WTC11 (cell line): ENCODE measurements at regions not wholly inside any gene's neighbourhood (a gene's known extent, or its start where the extent isn't known, plus 50 kb on each side); places are given as distances from the start of the nearest gene placed in this dataset.

Experiments
- ATAC-seq: fragments of 200-7000 bp; cut with Tn5 transposase; 2 replicates; pipeline ENCODE4 v1.10.0; 2021; ENCODE audit warnings: mild to moderate bottlenecking, moderate library complexity
- CTCF ChIA-PET: fragments of 300-600 bp; sonication (Branson Sonifier 250); formaldehyde crosslinking; loops from one replicate; lab custom pipeline; 2021; ENCODE audit warnings: antibody characterized with exemption; lab: Charles Lee
- POLR2A ChIA-PET: fragments of 350-600 bp; sonication (Branson Sonifier 250); formaldehyde crosslinking; loops from one replicate; lab custom pipeline; 2021; ENCODE audit warnings: antibody characterized with exemption; lab: Charles Lee
- DNase-seq: peaks from one replicate; pipeline ENCODE4 v3.0.0; 2021; ENCODE audit warnings: low spot score
- H3K27ac Mint-ChIP-seq: 2 replicates; pipeline ENCODE4 v1.8.0; 2021; ENCODE audit warnings: mixed read lengths
- H3K27me3 Mint-ChIP-seq: 2 replicates; pipeline ENCODE4 v1.8.0; 2021; ENCODE audit warnings: low read depth, mild to moderate bottlenecking, moderate library complexity, mixed read lengths
- H3K36me3 Mint-ChIP-seq: 2 replicates; pipeline ENCODE4 v1.8.0; 2021; ENCODE audit warnings: mixed read lengths
- H3K4me1 Mint-ChIP-seq: 2 replicates; pipeline ENCODE4 v1.8.0; 2022; ENCODE audit warnings: mixed read lengths
- H3K4me3 Mint-ChIP-seq: 2 replicates; pipeline ENCODE4 v1.8.0; 2021; ENCODE audit warnings: mild to moderate bottlenecking, moderate library complexity, mixed read lengths
- H3K9me3 Mint-ChIP-seq: 2 replicates; pipeline ENCODE4 v1.8.0; 2021; ENCODE audit warnings: mixed read lengths
- ETV6 ChIP-seq: sonication (generic); formaldehyde crosslinking; IDR thresholded peaks from 2 replicates; pipeline ENCODE4 v1.8.1; 2022; ENCODE audit warnings: mild to moderate bottlenecking, missing genetic modification reagents
- FOXP1 ChIP-seq: sonication (generic); formaldehyde crosslinking; IDR thresholded peaks from 2 replicates; pipeline ENCODE4 v1.8.0; 2022; ENCODE audit warnings: missing genetic modification reagents, mild to moderate bottlenecking, moderate library complexity, borderline replicate concordance
- GTF2I ChIP-seq: fragments of 250-450 bp; sonication (Bioruptor Pico); conservative IDR thresholded peaks from 2 replicates; pipeline ENCODE4 v1.4.0; 2021; ENCODE audit warnings: mild to moderate bottlenecking
- IRF2 ChIP-seq: sonication (generic); formaldehyde crosslinking; IDR thresholded peaks from 2 replicates; pipeline ENCODE4 v1.8.0; 2022; ENCODE audit warnings: low read depth, missing genetic modification reagents, borderline replicate concordance
- MYBL2 ChIP-seq: sonication (generic); formaldehyde crosslinking; IDR thresholded peaks from 2 replicates; pipeline ENCODE4 v1.8.1; 2023; ENCODE audit warnings: mild to moderate bottlenecking, moderate library complexity, missing genetic modification reagents
- NFE2L1 ChIP-seq: sonication (generic); formaldehyde crosslinking; IDR thresholded peaks from 2 replicates; pipeline ENCODE4 v1.8.1; 2023; ENCODE audit warnings: missing genetic modification reagents
- NR1H2 ChIP-seq: sonication (generic); formaldehyde crosslinking; IDR thresholded peaks from 2 replicates; pipeline ENCODE4 v1.9.0; 2021; ENCODE audit warnings: mild to moderate bottlenecking, moderate library complexity, missing genetic modification reagents
- NR2C2 ChIP-seq: sonication (generic); formaldehyde crosslinking; IDR thresholded peaks from 2 replicates; pipeline ENCODE4 v1.8.0; 2022; ENCODE audit warnings: mild to moderate bottlenecking, missing genetic modification reagents
- SP1 ChIP-seq: sonication (generic); formaldehyde crosslinking; conservative IDR thresholded peaks from 2 replicates; pipeline ENCODE4 v1.8.1; 2022; ENCODE audit warnings: missing genetic modification reagents
- TEAD1 ChIP-seq: sonication (generic); formaldehyde crosslinking; IDR thresholded peaks from 2 replicates; pipeline ENCODE4 v1.8.0; 2022; ENCODE audit warnings: mild to moderate bottlenecking, missing genetic modification reagents
- ZNF138 ChIP-seq: sonication (generic); formaldehyde crosslinking; conservative IDR thresholded peaks from 2 replicates; pipeline ENCODE4 v1.8.1; 2022; ENCODE audit warnings: mild to moderate bottlenecking, moderate library complexity, missing genetic modification reagents
- ZNF232 ChIP-seq: sonication (generic); formaldehyde crosslinking; IDR thresholded peaks from 2 replicates; pipeline ENCODE4 v1.8.0; 2022; ENCODE audit warnings: mild to moderate bottlenecking, missing genetic modification reagents
- ZNF671 ChIP-seq: fragments of 250-450 bp; sonication (Bioruptor Pico); IDR thresholded peaks from 2 replicates; pipeline ENCODE4 v1.8.0; 2021; ENCODE audit warnings: mild to moderate bottlenecking
- TF ChIP-seq, protein P1 (sequence below): fragments of 250-450 bp; sonication (Bioruptor Pico); IDR thresholded peaks from 2 replicates; pipeline ENCODE4 v1.8.0; 2021; ENCODE audit warnings: mild to moderate bottlenecking
- TF ChIP-seq, protein P2 (sequence below): fragments of 250-450 bp; sonication (Bioruptor Pico); IDR thresholded peaks from 2 replicates; pipeline ENCODE4 v2.1.2; 2022; ENCODE audit warnings: mild to moderate bottlenecking, moderate library complexity
- TF ChIP-seq, protein P3 (sequence below): sonication (generic); formaldehyde crosslinking; IDR thresholded peaks from 2 replicates; pipeline ENCODE4 v1.8.1; 2023; ENCODE audit warnings: mild to moderate bottlenecking, moderate library complexity, missing genetic modification reagents
- TF ChIP-seq, protein P4 (sequence below): sonication (generic); formaldehyde crosslinking; conservative IDR thresholded peaks from 2 replicates; pipeline ENCODE4 v1.8.1; 2022; ENCODE audit warnings: mild to moderate bottlenecking, missing genetic modification reagents
- TF ChIP-seq, protein P5 (sequence below): sonication (generic); formaldehyde crosslinking; IDR thresholded peaks from 2 replicates; pipeline ENCODE4 v1.8.1; 2022; ENCODE audit warnings: missing genetic modification reagents, borderline replicate concordance
- TF ChIP-seq, protein P6 (sequence below): fragments of 250-450 bp; sonication (Bioruptor Pico); IDR thresholded peaks from 2 replicates; pipeline ENCODE4 v1.9.0; 2021; ENCODE audit warnings: moderate library complexity, mild to moderate bottlenecking, inconsistent platforms, borderline replicate concordance
- TF ChIP-seq, protein P7 (sequence below): sonication (generic); formaldehyde crosslinking; IDR thresholded peaks from 2 replicates; pipeline ENCODE4 v1.8.1; 2023; ENCODE audit warnings: mild to moderate bottlenecking, missing genetic modification reagents, borderline replicate concordance

DNA sequence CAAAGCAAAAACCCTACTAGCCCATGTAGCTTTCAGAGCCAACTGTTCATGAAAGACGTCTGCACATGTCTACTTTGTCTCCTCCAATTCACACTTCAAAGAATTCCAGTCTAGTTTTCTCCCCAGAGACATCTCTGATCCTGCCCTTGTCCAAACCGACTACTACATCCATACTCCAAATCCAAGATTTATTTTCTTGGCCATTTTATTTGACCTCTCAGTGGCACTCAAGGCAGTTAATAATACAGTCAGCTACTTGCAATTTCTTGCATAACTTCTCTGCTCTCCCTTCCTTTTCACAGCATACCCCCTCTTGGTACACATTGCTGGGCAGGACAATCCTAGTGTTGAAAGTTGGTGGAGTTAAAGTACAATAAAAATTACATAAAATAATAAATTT is 170.9 kb upstream of the INHBA start:
- H3K36me3 Mint-ChIP-seq, result no peaks in the 10 kb centered on the region
- ATAC-seq (no peak), DNase-seq (no peak)
- no peak overlapping the region for H3K27ac Mint-ChIP-seq
- POLR2A ChIA-PET, result no interaction called here
- peaks cover 10% of the 10 kb centered on the region for H3K9me3 Mint-ChIP-seq
- peaks cover 3% of the 10 kb centered on the region; the same call in 1 of the 2 replicates for H3K27me3 Mint-ChIP-seq
- CTCF ChIA-PET, result interaction anchor here (1.5 to 1.7 kb wide), 2 partner anchors 19 to 102 kb away, joined by 3 to 6 read pairs; no protein-coding TSS in a partner anchor
- peaks cover 21% of the 10 kb centered on the region for H3K4me1 Mint-ChIP-seq
- H3K4me3 Mint-ChIP-seq, result no peak overlapping the region
- TF ChIP-seq, protein P1, sequence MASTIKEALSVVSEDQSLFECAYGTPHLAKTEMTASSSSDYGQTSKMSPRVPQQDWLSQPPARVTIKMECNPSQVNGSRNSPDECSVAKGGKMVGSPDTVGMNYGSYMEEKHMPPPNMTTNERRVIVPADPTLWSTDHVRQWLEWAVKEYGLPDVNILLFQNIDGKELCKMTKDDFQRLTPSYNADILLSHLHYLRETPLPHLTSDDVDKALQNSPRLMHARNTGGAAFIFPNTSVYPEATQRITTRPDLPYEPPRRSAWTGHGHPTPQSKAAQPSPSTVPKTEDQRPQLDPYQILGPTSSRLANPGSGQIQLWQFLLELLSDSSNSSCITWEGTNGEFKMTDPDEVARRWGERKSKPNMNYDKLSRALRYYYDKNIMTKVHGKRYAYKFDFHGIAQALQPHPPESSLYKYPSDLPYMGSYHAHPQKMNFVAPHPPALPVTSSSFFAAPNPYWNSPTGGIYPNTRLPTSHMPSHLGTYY (CRISPR knock-in tag), result no peak
- TF ChIP-seq, protein P2, sequence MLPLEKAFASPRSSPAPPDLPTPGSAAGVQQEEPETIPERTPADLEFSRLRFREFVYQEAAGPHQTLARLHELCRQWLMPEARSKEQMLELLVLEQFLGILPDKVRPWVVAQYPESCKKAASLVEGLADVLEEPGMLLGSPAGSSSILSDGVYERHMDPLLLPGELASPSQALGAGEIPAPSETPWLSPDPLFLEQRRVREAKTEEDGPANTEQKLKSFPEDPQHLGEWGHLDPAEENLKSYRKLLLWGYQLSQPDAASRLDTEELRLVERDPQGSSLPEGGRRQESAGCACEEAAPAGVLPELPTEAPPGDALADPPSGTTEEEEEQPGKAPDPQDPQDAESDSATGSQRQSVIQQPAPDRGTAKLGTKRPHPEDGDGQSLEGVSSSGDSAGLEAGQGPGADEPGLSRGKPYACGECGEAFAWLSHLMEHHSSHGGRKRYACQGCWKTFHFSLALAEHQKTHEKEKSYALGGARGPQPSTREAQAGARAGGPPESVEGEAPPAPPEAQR (CRISPR knock-in tag), result no peak
- TF ChIP-seq, protein P3, sequence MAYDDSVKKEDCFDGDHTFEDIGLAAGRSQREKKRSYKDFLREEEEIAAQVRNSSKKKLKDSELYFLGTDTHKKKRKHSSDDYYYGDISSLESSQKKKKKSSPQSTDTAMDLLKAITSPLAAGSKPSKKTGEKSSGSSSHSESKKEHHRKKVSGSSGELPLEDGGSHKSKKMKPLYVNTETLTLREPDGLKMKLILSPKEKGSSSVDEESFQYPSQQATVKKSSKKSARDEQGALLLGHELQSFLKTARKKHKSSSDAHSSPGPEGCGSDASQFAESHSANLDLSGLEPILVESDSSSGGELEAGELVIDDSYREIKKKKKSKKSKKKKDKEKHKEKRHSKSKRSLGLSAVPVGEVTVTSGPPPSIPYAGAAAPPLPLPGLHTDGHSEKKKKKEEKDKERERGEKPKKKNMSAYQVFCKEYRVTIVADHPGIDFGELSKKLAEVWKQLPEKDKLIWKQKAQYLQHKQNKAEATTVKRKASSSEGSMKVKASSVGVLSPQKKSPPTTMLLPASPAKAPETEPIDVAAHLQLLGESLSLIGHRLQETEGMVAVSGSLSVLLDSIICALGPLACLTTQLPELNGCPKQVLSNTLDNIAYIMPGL, result no peak
- no peak for TF ChIP-seq NFE2L1
- TF ChIP-seq ZNF232 (CRISPR knock-in tag), result no peak
- no peak for TF ChIP-seq SP1 (CRISPR knock-in tag)
- no peak for TF ChIP-seq NR2C2 (CRISPR knock-in tag)
- no peak for TF ChIP-seq IRF2
- TF ChIP-seq NR1H2, result no peak
- TF ChIP-seq ETV6 (CRISPR knock-in tag), result no peak
- TF ChIP-seq TEAD1, result no peak
- TF ChIP-seq ZNF138 (CRISPR knock-in tag), result no peak
- no peak for TF ChIP-seq MYBL2 (CRISPR knock-in tag)
- no peak for TF ChIP-seq GTF2I (CRISPR knock-in tag)
- TF ChIP-seq, protein P4, sequence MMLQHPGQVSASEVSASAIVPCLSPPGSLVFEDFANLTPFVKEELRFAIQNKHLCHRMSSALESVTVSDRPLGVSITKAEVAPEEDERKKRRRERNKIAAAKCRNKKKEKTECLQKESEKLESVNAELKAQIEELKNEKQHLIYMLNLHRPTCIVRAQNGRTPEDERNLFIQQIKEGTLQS (CRISPR knock-in tag), result no peak
- no peak for TF ChIP-seq ZNF671 (CRISPR knock-in tag)
- no peak for TF ChIP-seq FOXP1
- TF ChIP-seq, protein P5, sequence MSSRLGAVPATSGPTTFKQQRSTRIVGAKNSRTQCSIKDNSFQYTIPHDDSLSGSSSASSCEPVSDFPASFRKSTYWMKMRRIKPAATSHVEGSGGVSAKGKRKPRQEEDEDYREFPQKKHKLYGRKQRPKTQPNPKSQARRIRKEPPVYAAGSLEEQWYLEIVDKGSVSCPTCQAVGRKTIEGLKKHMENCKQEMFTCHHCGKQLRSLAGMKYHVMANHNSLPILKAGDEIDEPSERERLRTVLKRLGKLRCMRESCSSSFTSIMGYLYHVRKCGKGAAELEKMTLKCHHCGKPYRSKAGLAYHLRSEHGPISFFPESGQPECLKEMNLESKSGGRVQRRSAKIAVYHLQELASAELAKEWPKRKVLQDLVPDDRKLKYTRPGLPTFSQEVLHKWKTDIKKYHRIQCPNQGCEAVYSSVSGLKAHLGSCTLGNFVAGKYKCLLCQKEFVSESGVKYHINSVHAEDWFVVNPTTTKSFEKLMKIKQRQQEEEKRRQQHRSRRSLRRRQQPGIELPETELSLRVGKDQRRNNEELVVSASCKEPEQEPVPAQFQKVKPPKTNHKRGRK, result no peak
- TF ChIP-seq, protein P6, sequence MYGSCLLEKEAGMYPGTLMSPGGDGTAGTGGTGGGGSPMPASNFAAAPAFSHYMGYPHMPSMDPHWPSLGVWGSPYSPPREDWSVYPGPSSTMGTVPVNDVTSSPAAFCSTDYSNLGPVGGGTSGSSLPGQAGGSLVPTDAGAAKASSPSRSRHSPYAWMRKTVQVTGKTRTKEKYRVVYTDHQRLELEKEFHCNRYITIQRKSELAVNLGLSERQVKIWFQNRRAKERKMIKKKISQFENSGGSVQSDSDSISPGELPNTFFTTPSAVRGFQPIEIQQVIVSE, result no peak
- TF ChIP-seq, protein P7, sequence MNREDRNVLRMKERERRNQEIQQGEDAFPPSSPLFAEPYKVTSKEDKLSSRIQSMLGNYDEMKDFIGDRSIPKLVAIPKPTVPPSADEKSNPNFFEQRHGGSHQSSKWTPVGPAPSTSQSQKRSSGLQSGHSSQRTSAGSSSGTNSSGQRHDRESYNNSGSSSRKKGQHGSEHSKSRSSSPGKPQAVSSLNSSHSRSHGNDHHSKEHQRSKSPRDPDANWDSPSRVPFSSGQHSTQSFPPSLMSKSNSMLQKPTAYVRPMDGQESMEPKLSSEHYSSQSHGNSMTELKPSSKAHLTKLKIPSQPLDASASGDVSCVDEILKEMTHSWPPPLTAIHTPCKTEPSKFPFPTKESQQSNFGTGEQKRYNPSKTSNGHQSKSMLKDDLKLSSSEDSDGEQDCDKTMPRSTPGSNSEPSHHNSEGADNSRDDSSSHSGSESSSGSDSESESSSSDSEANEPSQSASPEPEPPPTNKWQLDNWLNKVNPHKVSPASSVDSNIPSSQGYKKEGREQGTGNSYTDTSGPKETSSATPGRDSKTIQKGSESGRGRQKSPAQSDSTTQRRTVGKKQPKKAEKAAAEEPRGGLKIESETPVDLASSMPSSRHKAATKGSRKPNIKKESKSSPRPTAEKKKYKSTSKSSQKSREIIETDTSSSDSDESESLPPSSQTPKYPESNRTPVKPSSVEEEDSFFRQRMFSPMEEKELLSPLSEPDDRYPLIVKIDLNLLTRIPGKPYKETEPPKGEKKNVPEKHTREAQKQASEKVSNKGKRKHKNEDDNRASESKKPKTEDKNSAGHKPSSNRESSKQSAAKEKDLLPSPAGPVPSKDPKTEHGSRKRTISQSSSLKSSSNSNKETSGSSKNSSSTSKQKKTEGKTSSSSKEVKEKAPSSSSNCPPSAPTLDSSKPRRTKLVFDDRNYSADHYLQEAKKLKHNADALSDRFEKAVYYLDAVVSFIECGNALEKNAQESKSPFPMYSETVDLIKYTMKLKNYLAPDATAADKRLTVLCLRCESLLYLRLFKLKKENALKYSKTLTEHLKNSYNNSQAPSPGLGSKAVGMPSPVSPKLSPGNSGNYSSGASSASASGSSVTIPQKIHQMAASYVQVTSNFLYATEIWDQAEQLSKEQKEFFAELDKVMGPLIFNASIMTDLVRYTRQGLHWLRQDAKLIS (CRISPR knock-in tag), result no peak
